ENCODE measurements at regions not wholly inside any gene's neighbourhood (a gene's known extent, or its start where the extent isn't known, plus 50 kb on each side); places are given as distances from the start of the nearest gene placed in this dataset.

GRCh38 chr4:146061610-146062334 is 113.7 kb upstream of the LSM6 start:
- ATAC-seq (ENCODE audit: low FRiP score) (no peak), DNase-seq (ENCODE audit: low spot score) (no peak)
- TF ChIP-seq CTCF (IDR thresholded peaks at IDR 0.05): no peak

- DNase-seq (ENCODE audit: low spot score) (no peak), ATAC-seq (ENCODE audit: low FRiP score) (no peak)
- no peak for TF ChIP-seq CTCF (IDR thresholded peaks at IDR 0.05)
These were observed 115.7 kb upstream of the LSM6 start for GRCh38 chr4:146059865-146060264.

- ATAC-seq (ENCODE audit: low FRiP score) (no peak), DNase-seq (ENCODE audit: low spot score) (no peak)
- no peak for TF ChIP-seq CTCF (IDR thresholded peaks at IDR 0.05)
These were observed 116.4 kb upstream of the LSM6 start for GRCh38 chr4:146059151-146059550.

- no peak for ATAC-seq (ENCODE audit: low FRiP score)
These were observed 117.0 kb upstream of the LSM6 start for GRCh38 chr4:146058531-146058930.

GRCh38 chr4:146054676-146055075 is 116.1 kb upstream of the ZNF827 start:
- DNase-seq (ENCODE audit: low spot score) (no peak), ATAC-seq (ENCODE audit: low FRiP score) (no peak)
- TF ChIP-seq CTCF (IDR thresholded peaks at IDR 0.05): no peak

More at GRCh38 chr4:146058531-146058930, 117.0 kb upstream of the LSM6 start:
- no peak for TF ChIP-seq CTCF (IDR thresholded peaks at IDR 0.05)
- DNase-seq (ENCODE audit: low spot score): no peak

GRCh38 chr4:146053891-146054290 is 115.3 kb upstream of the ZNF827 start:
- ATAC-seq (ENCODE audit: low FRiP score) (no peak), DNase-seq (ENCODE audit: low spot score) (no peak)
- no peak for TF ChIP-seq CTCF (IDR thresholded peaks at IDR 0.05)

- DNase-seq (ENCODE audit: low spot score) (no peak), ATAC-seq (ENCODE audit: low FRiP score) (peak; percentile 79)
- no peak for TF ChIP-seq CTCF (IDR thresholded peaks at IDR 0.05)
These were observed 113.2 kb upstream of the ZNF827 start for GRCh38 chr4:146051728-146052391.

Data from omental fat pad (tissue), 3 donors.